IPS-15b (cell line): ENCODE measurements at regions not wholly inside any gene's neighbourhood (a gene's known extent, or its start where the extent isn't known, plus 50 kb on each side); places are given as distances from the start of the nearest gene placed in this dataset.
"Not testable (repeated sequence)": the region's sequence is repeated elsewhere in the genome, so short reads cannot be mapped to it uniquely, and the experiment has no call there.

Source experiments
- H3K27me3 ChIP-seq: one replicate; pipeline ENCODE4 v1.6.1; 2013; ENCODE audit warnings: low read length; ENCODE audit not compliant: control insufficient read depth, insufficient read depth
- H3K36me3 ChIP-seq: one replicate; pipeline ENCODE4 v1.6.1; 2013; ENCODE audit warnings: low read length; ENCODE audit not compliant: control insufficient read depth, insufficient read depth
- H3K4me1 ChIP-seq: one replicate; pipeline ENCODE4 v1.6.1; 2013; ENCODE audit warnings: mild to moderate bottlenecking, low read length; ENCODE audit not compliant: control insufficient read depth, insufficient read depth
- H3K4me3 ChIP-seq: one replicate; pipeline ENCODE4 v1.5.1; 2013; ENCODE audit warnings: low read depth, low read length
- H3K9ac ChIP-seq: one replicate; pipeline ENCODE4 v1.6.1; 2013; ENCODE audit warnings: low read depth, mild to moderate bottlenecking, low read length
- H3K9me3 ChIP-seq: one replicate; pipeline ENCODE4 v1.6.1; 2013; ENCODE audit warnings: mild to moderate bottlenecking, low read length; ENCODE audit not compliant: control insufficient read depth, insufficient read depth

DNA sequence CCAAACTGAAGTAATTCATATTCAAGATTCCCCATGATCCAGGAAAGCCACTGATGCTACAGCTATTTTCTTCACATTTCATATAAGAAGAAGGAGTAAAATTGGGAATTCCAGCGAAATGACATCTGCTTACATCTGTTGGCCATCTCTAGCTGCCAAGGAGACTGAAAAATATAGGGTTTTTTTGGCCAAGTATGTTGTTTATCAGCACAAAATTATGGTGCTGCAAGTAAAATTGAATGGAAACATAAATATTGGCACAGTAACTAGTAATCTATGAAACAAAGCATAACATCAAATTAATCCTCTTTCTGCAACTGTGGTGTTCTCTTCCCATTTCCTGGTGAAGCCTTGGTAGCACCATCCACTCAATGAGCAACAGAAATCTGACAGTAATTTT lies 649.5 kb upstream of the ZNF804A start:
- Histone ChIP-seq H3K9ac (no peak overlapping the region), H3K9me3 (no peaks in the 10 kb centered on the region), H3K4me3 (no peak overlapping the region), H3K27me3 (no peaks in the 10 kb centered on the region), H3K36me3 (no peaks in the 10 kb centered on the region), H3K4me1 (no peaks in the 10 kb centered on the region)

DNA sequence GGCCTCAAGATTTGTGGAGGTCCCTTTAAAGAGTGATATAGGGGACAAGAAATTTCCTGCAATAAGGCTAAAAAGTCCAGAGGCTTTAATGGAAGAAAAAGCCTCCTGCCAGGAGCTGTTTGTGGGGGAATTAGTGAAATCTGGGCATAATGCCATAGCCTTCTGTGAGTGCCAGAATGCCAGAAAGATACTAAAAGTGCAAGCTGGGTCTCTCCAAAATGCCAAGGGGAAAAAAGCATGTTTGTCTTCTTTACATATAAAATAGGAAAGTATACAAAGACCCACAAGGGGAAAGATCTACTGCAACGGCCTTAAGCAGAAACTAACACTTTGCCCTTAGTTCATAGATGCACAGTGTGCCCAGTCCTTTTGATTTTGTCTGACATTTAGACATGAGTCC lies 647.7 kb upstream of the ZNF804A start:
- H3K9me3 ChIP-seq: no peaks in the 10 kb centered on the region
- H3K36me3 ChIP-seq: no peaks in the 10 kb centered on the region
- H3K4me1 ChIP-seq: no peaks in the 10 kb centered on the region
- no peak overlapping the region for H3K9ac ChIP-seq
- H3K27me3 ChIP-seq: no peaks in the 10 kb centered on the region
- no peak overlapping the region for H3K4me3 ChIP-seq

DNA sequence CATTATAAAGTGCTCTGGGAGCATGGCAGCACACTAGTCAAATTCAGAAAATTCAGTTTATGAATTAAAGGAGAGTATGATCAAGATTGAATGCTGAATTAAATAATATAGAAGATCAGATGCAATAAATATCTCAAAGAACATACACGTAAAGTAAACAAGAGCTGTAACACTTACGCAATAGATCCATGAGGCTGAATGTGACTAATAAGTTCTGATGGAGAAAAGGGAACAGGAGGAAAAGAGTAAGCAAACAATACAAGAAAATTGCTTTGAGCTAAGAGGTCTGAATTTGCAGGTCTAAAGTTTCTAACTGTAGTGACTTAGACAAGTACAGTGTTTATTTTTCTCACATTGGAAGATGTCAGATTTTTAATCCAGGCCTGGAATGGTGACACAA lies 646.7 kb upstream of the ZNF804A start:
- no peaks in the 10 kb centered on the region for H3K9me3 ChIP-seq
- H3K4me1 ChIP-seq: no peaks in the 10 kb centered on the region
- H3K4me3 ChIP-seq: no peak overlapping the region
- H3K36me3 ChIP-seq: no peaks in the 10 kb centered on the region
- H3K9ac ChIP-seq: no peak overlapping the region
- H3K27me3 ChIP-seq: no peaks in the 10 kb centered on the region

- Histone ChIP-seq H3K36me3 (no peaks in the 10 kb centered on the region), H3K27me3 (no peaks in the 10 kb centered on the region), H3K4me1 (no peaks in the 10 kb centered on the region), H3K4me3 (no peak overlapping the region), H3K9me3 (no peaks in the 10 kb centered on the region), H3K9ac (no peak overlapping the region)
Observed at GRCh38 chr2:183952741-183953140, 645.6 kb upstream of the ZNF804A start.

GRCh38 chr2:183963609-183964008 lies 634.7 kb upstream of the ZNF804A start:
- Histone ChIP-seq H3K4me3 (no peak overlapping the region), H3K4me1 (no peaks in the 10 kb centered on the region), H3K36me3 (no peaks in the 10 kb centered on the region), H3K9me3 (no peaks in the 10 kb centered on the region), H3K9ac (no peak overlapping the region), H3K27me3 (no peaks in the 10 kb centered on the region)

DNA sequence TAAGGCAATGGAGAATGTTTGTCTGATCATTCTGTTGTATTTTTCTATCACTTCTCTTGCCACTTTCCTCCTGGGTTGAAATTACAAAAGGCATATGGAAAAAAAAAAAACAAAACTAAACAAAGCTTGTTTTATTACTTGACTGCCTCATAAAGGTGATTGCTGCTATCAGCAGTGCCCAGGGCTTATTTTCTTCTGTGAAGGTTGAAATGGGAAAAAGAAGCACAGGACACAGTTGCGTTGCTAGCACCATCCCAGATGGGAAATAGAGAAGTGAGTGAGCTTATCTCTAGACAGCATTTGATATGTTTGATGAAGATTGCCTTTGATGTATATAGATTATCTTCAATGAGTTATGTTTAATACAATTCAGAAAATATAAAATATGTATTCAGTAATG lies 633.8 kb upstream of the ZNF804A start:
- no peaks in the 10 kb centered on the region for H3K36me3 ChIP-seq
- no peaks in the 10 kb centered on the region for H3K9me3 ChIP-seq
- no peaks in the 10 kb centered on the region for H3K4me1 ChIP-seq
- no peak overlapping the region for H3K9ac ChIP-seq
- H3K27me3 ChIP-seq: no peaks in the 10 kb centered on the region
- H3K4me3 ChIP-seq: no peak overlapping the region

DNA sequence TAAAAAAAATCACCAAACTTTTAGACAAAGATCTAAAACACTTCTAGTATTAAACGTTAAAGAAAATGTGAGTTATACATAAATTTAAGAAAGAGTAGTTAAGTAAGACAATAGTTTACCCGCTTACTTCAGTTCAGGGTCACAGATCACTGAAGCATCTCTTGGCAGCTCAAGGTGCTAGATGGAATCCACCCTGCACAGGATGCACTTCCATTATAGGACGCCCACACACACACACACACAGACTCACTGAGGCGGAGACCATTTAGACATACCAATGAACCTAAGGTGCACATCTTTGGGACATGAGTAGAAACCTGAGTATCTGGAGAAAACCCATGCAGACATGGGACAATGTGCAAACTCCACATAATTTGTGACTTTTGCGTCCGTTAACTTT lies 630.6 kb upstream of the ZNF804A start:
- Histone ChIP-seq H3K36me3 (no peaks in the 10 kb centered on the region), H3K27me3 (no peaks in the 10 kb centered on the region), H3K4me3 (no peak overlapping the region), H3K9me3 (no peaks in the 10 kb centered on the region), H3K9ac (no peak overlapping the region), H3K4me1 (no peaks in the 10 kb centered on the region)

- H3K4me1 ChIP-seq, H3K4me3 ChIP-seq, H3K9me3 ChIP-seq, H3K27me3 ChIP-seq, H3K9ac ChIP-seq, H3K36me3 ChIP-seq: not testable (repeated sequence)
Observed at GRCh38 chr2:183975676-183976075, 622.7 kb upstream of the ZNF804A start.

- no peaks in the 10 kb centered on the region for H3K9me3 ChIP-seq
- no peaks in the 10 kb centered on the region for H3K36me3 ChIP-seq
- no peak overlapping the region for H3K9ac ChIP-seq
- H3K4me3 ChIP-seq: no peak overlapping the region
- no peaks in the 10 kb centered on the region for H3K4me1 ChIP-seq
- H3K27me3 ChIP-seq: no peaks in the 10 kb centered on the region
Observed at GRCh38 chr2:183984871-183985270, 613.5 kb upstream of the ZNF804A start.

DNA sequence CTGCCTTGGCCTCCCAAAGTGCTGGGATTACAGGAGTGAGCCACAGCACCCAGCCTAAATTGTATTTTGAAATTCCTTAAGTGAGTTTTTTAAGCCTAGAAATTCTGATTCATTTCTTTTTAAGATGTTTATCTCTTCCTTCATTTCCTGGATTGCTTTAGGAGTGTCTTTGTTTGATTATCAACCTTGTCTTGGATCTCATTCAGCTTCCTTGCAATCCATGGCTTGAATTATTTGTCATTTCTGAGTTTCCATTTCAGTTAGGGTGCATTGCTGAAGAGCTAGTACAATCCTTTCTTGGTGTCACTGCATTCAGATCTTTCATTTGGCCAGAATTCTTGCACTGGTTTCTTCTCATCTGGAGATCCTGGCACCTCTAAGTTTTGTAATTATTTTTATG lies 606.4 kb upstream of the ZNF804A start:
- Histone ChIP-seq H3K36me3 (no peaks in the 10 kb centered on the region), H3K9me3 (no peaks in the 10 kb centered on the region), H3K9ac (no peak overlapping the region), H3K4me1 (no peaks in the 10 kb centered on the region), H3K27me3 (no peaks in the 10 kb centered on the region), H3K4me3 (no peak overlapping the region)

- Histone ChIP-seq H3K4me3 (no peak overlapping the region), H3K9ac (no peak overlapping the region), H3K27me3 (no peaks in the 10 kb centered on the region), H3K9me3 (no peaks in the 10 kb centered on the region), H3K4me1 (peaks cover 4% of the 10 kb centered on the region), H3K36me3 (no peaks in the 10 kb centered on the region)
Observed at GRCh38 chr2:183993052-183993451, 605.3 kb upstream of the ZNF804A start.

DNA sequence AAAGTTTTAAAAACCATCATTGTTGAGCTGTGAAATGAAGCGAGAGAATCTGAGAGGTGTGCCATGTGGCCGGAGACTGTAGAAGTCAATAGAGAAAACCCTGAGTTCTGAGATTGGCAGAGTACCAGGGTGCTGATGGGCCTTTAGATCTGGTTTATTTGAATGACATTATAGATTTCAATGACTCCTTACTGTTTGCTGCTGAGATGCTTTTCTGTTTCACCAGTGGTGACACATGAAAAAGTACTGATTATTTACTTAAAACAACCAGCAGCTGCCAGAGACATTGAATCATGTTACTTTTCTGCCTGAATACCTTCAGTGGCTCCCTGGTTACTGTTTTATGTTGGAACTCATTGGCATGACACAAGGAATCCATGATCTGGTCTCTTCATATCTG lies 602.7 kb upstream of the ZNF804A start:
- Histone ChIP-seq H3K36me3 (no peaks in the 10 kb centered on the region), H3K4me3 (no peak overlapping the region), H3K4me1 (peaks cover 7% of the 10 kb centered on the region)

More for the DNA sequence above, 602.7 kb upstream of the ZNF804A start:
- no peak overlapping the region for H3K9ac ChIP-seq
- no peaks in the 10 kb centered on the region for H3K9me3 ChIP-seq
- no peaks in the 10 kb centered on the region for H3K27me3 ChIP-seq
